Keratinocyte (primary cell): ENCODE measurements at regions not wholly inside any gene's neighbourhood (a gene's known extent, or its start where the extent isn't known, plus 50 kb on each side); places are given as distances from the start of the nearest gene placed in this dataset.

Experiments
- DNase-seq: peaks from one replicate; pipeline ENCODE4 v3.0.0-alpha.2; 2011; ENCODE audit warnings: low read depth, missing footprints, low spot score
- FAIRE-seq: peaks from 2 replicates; lab custom pipeline; 2011; peaks lifted over from hg19 to GRCh38; lab: Jason Lieb, UNC
- H2AFZ ChIP-seq: 2 replicates; pipeline ENCODE4 v1.6.0; 2012; ENCODE audit warnings: low read length, control low read depth, inconsistent platforms; ENCODE audit not compliant: control insufficient read depth
- H3K27ac ChIP-seq: 2 replicates; pipeline ENCODE4 v1.5.1; 2011; ENCODE audit warnings: low read length; ENCODE audit not compliant: control insufficient read depth, insufficient read depth
- H3K27me3 ChIP-seq: 3 replicates; pipeline ENCODE4 v1.6.0; 2011; ENCODE audit warnings: low read length; ENCODE audit not compliant: control insufficient read depth, insufficient read depth; ENCODE audit errors: extremely low read depth
- H3K36me3 ChIP-seq, 2 experiments: 2 replicates in 1 of 2; 3 replicates in 1 of 2; pipeline ENCODE4 v1.5.1; 2011; ENCODE audit warnings: low read length in 2 of 2, mild to moderate bottlenecking in 1 of 2; ENCODE audit not compliant: control insufficient read depth in 2 of 2, insufficient read depth in 2 of 2; ENCODE audit errors: extremely low read depth in 1 of 2
- H3K4me1 ChIP-seq: 3 replicates; pipeline ENCODE4 v1.5.1; 2011; ENCODE audit warnings: low read length; ENCODE audit not compliant: control insufficient read depth, insufficient read depth; ENCODE audit errors: extremely low read depth
- H3K4me2 ChIP-seq: 3 replicates; pipeline ENCODE4 v1.6.0; 2011; ENCODE audit warnings: low read depth, low read length; ENCODE audit not compliant: control insufficient read depth, insufficient read depth; ENCODE audit errors: extremely low read depth
- H3K4me3 ChIP-seq, 3 experiments: fragments of 200-600 bp in 1 of 3; sonication (generic) in 1 of 3; 2 replicates in 2 of 3; 3 replicates in 1 of 3; pipeline ENCODE4 v1.5.1; 2011 to 2016; ENCODE audit warnings: low read length in 3 of 3, mild to moderate bottlenecking in 3 of 3, control low read depth in 2 of 3, inconsistent platforms in 1 of 3, low read depth in 1 of 3, mixed read lengths in 1 of 3, mixed run types in 1 of 3, moderate library complexity in 1 of 3; ENCODE audit not compliant: control insufficient read depth in 2 of 3, insufficient read depth in 2 of 3; ENCODE audit errors: extremely low read depth in 1 of 3
- H3K79me2 ChIP-seq: 2 replicates; pipeline ENCODE4 v1.6.0; 2012; ENCODE audit warnings: low read length; ENCODE audit not compliant: control insufficient read depth, insufficient read depth
- H3K9ac ChIP-seq: 3 replicates; pipeline ENCODE4 v1.6.0; 2011; ENCODE audit warnings: low read length; ENCODE audit not compliant: control insufficient read depth, insufficient read depth; ENCODE audit errors: extremely low read depth
- H3K9me1 ChIP-seq: 3 replicates; pipeline ENCODE4 v1.6.0; 2011; ENCODE audit warnings: low read length; ENCODE audit not compliant: control insufficient read depth, insufficient read depth; ENCODE audit errors: extremely low read depth
- H3K9me3 ChIP-seq: 2 replicates; pipeline ENCODE4 v1.5.1; 2012; ENCODE audit warnings: low read depth, low read length; ENCODE audit not compliant: control insufficient read depth
- H4K20me1 ChIP-seq: 3 replicates; pipeline ENCODE4 v1.6.0; 2011; ENCODE audit warnings: low read length; ENCODE audit not compliant: control insufficient read depth, insufficient read depth; ENCODE audit errors: extremely low read depth
- EZH2 ChIP-seq: IDR thresholded peaks from one replicate; pipeline ENCODE4 v1.6.1; 2012; ENCODE audit warnings: inconsistent platforms, mild to moderate bottlenecking, low read length, moderate library complexity
- dilution Hi-C: fragments of 300-500 bp; cut with MboI; formaldehyde crosslinking; loops from one replicate; pipeline ENCODE4 v1.7.0; 2020; ENCODE audit warnings: low sequenced_read_pairs; ENCODE audit not compliant: extremely low pct_ligation_motif_present
- TF ChIP-seq, protein P1 (sequence below), 3 experiments: IDR thresholded peaks in 1 of 3; conservative IDR thresholded peaks in 1 of 3; optimal IDR thresholded peaks in 1 of 3; 2 replicates in 2 of 3; 3 replicates in 1 of 3; pipeline versions ENCODE3 to v1.5.1; 2011; ENCODE audit warnings: low read length in 3 of 3, mild to moderate bottlenecking in 3 of 3, moderate library complexity in 2 of 3, control low read depth in 1 of 3, inconsistent platforms in 1 of 3; ENCODE audit not compliant: insufficient read depth in 2 of 3; ENCODE audit errors: extremely low read depth in 1 of 3

DNA sequence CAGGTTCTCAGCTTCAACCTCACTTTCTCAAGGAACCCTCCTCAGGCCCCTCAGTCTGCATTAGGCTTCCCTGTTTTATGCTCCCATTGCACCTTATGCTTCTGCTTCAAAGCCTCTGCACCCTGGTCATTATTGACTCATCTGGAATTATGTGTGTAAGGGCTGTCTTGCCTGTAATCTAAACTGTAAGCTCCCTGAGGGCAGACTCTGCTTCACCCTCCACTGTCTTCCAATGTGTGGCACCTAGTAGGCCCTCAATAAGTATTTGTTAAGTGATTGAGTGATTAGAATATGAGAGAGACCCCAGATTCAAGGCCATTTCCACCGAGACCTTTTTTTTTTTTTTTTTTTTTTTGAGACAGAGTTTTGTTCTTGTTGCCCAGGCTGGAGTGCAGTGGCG, 79.1 kb downstream of the VCPKMT start:
- Histone ChIP-seq H4K20me1 (no peaks in the 10 kb centered on the region), H3K9ac (no peak overlapping the region), H3K4me2 (no peak overlapping the region), H3K9me1 (no peaks in the 10 kb centered on the region), H3K79me2 (no peaks in the 10 kb centered on the region), H3K4me3 (no peak overlapping the region), H3K36me3 (no peaks in the 10 kb centered on the region), H3K27ac (no peak overlapping the region), H2AFZ (no peak overlapping the region), H3K27me3 (no peaks in the 10 kb centered on the region), H3K9me3 (no peaks in the 10 kb centered on the region), H3K4me1 (peaks cover 63% of the 10 kb centered on the region)
- dilution Hi-C loops: no loop called here
- no peak for DNase-seq
- no peak for FAIRE-seq
- TF ChIP-seq, protein P1, sequence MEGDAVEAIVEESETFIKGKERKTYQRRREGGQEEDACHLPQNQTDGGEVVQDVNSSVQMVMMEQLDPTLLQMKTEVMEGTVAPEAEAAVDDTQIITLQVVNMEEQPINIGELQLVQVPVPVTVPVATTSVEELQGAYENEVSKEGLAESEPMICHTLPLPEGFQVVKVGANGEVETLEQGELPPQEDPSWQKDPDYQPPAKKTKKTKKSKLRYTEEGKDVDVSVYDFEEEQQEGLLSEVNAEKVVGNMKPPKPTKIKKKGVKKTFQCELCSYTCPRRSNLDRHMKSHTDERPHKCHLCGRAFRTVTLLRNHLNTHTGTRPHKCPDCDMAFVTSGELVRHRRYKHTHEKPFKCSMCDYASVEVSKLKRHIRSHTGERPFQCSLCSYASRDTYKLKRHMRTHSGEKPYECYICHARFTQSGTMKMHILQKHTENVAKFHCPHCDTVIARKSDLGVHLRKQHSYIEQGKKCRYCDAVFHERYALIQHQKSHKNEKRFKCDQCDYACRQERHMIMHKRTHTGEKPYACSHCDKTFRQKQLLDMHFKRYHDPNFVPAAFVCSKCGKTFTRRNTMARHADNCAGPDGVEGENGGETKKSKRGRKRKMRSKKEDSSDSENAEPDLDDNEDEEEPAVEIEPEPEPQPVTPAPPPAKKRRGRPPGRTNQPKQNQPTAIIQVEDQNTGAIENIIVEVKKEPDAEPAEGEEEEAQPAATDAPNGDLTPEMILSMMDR (optimal IDR thresholded peaks at IDR 0.05 in 1 of 3, IDR thresholded peaks at IDR 0.05 in 1 of 3, conservative IDR thresholded peaks at IDR 0.05 in 1 of 3; ENCODE audit: extremely low read depth in 1 of 3, insufficient read depth in 2 of 3, low read length in 3 of 3): no peak
- TF ChIP-seq EZH2: no peak

DNA sequence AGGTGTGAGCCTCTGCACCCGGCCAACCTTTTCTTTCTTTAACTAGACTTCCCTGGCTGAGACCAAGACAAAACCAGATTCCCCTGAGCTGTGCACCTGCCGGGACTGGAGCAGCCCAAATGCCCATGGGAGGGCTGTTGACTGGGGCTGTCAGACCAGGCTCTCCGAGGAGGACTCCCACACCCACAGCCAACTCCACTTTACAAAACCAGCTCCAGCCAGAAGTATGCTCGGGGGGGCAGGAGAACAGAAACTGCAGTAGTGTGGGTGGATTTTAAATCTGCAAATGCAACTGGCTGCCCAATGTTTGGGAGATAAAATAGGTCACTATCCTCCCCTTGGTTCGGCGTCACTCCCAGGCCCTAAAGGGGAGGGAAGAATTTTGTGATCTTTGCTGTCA, 78.5 kb downstream of the VCPKMT start:
- Histone ChIP-seq H3K36me3 (no peaks in the 10 kb centered on the region), H3K9me3 (no peaks in the 10 kb centered on the region), H2AFZ (no peak overlapping the region), H3K79me2 (no peaks in the 10 kb centered on the region), H3K4me1 (peaks cover 63% of the 10 kb centered on the region), H3K9me1 (no peaks in the 10 kb centered on the region), H3K27ac (peak overlapping the region; percentile 93), H4K20me1 (no peaks in the 10 kb centered on the region), H3K27me3 (no peaks in the 10 kb centered on the region), H3K9ac (peak overlapping the region; percentile 16), H3K4me3 (no peak overlapping the region), H3K4me2 (peak overlapping the region; percentile 7)
- TF ChIP-seq, protein P1 (optimal IDR thresholded peaks at IDR 0.05 in 1 of 3, IDR thresholded peaks at IDR 0.05 in 1 of 3, conservative IDR thresholded peaks at IDR 0.05 in 1 of 3; ENCODE audit: extremely low read depth in 1 of 3, insufficient read depth in 2 of 3, low read length in 3 of 3): no peak
- TF ChIP-seq EZH2: no peak
- FAIRE-seq: no peak
- dilution Hi-C loops: no loop called here
- DNase-seq: no peak
